GM23338 (cell line): ENCODE measurements at regions not wholly inside any gene's neighbourhood (a gene's known extent, or its start where the extent isn't known, plus 50 kb on each side); places are given as distances from the start of the nearest gene placed in this dataset.

Experiments used
- ATAC-seq: fragments of 200-7000 bp; cut with Tn5 transposase; 3 replicates; pipeline ENCODE4 v1.9.1; 2020
- DNase-seq: peaks from one replicate; pipeline ENCODE4 v3.0.0-alpha.2; 2015; ENCODE audit warnings: low spot score
- H2AFZ ChIP-seq: fragments of 200-600 bp; sonication (generic); 2 replicates; pipeline ENCODE4 v1.8.0; 2016; ENCODE audit warnings: antibody characterized with exemption, mild to moderate bottlenecking, moderate library complexity
- H3F3A ChIP-seq: fragments of 200-600 bp; sonication (generic); replicated peaks from 2 replicates; pipeline ENCODE4 v1.8.0; 2017; ENCODE audit warnings: antibody characterized with exemption, mixed run types, low read depth
- H3K27ac ChIP-seq: fragments of 200-600 bp; sonication (generic); 2 replicates; pipeline ENCODE4 v1.6.1; 2016; ENCODE audit warnings: low read depth
- H3K27me3 ChIP-seq: fragments of 200-600 bp; sonication (generic); 2 replicates; pipeline ENCODE4 v1.8.0; 2016; ENCODE audit warnings: mild to moderate bottlenecking, mixed run types, moderate library complexity; ENCODE audit not compliant: insufficient read depth
- H3K36me3 ChIP-seq: fragments of 200-600 bp; sonication (generic); 2 replicates; pipeline ENCODE4 v1.8.0; 2016; ENCODE audit warnings: mild to moderate bottlenecking; ENCODE audit not compliant: insufficient read depth
- H3K4me1 ChIP-seq: fragments of 200-600 bp; sonication (generic); 2 replicates; pipeline ENCODE4 v1.8.0; 2016; ENCODE audit warnings: mild to moderate bottlenecking, moderate library complexity; ENCODE audit not compliant: insufficient read depth
- H3K4me2 ChIP-seq: fragments of 200-600 bp; sonication (generic); 2 replicates; pipeline ENCODE4 v1.7.1; 2017; ENCODE audit warnings: mixed run types
- H3K4me3 ChIP-seq: fragments of 200-600 bp; sonication (generic); 2 replicates; pipeline ENCODE4 v1.6.1; 2016; ENCODE audit warnings: mixed run types
- H3K79me2 ChIP-seq: fragments of 200-600 bp; sonication (generic); replicated peaks from 2 replicates; pipeline ENCODE4 v1.8.0; 2017; ENCODE audit warnings: mild to moderate bottlenecking; ENCODE audit not compliant: insufficient read depth
- H3K9me2 ChIP-seq: fragments of 200-600 bp; sonication (generic); 2 replicates; pipeline ENCODE4 v1.8.0; 2017; ENCODE audit not compliant: insufficient read depth
- H4K20me1 ChIP-seq: fragments of 200-600 bp; sonication (generic); replicated peaks from 2 replicates; pipeline ENCODE4 v1.8.0; 2017; ENCODE audit warnings: mild to moderate bottlenecking; ENCODE audit not compliant: insufficient read depth
- H3K27ac Mint-ChIP-seq: 2 replicates; pipeline ENCODE4 v1.8.0; 2020; ENCODE audit warnings: inconsistent platforms, mild to moderate bottlenecking, moderate library complexity, mixed read lengths
- H3K27me3 Mint-ChIP-seq: 3 replicates; pipeline ENCODE4 v1.8.0; 2022; ENCODE audit warnings: low read depth, mild to moderate bottlenecking, moderate library complexity, mixed read lengths, inconsistent platforms; ENCODE audit not compliant: insufficient read depth, poor library complexity
- H3K36me3 Mint-ChIP-seq: 3 replicates; pipeline ENCODE4 v1.8.0; 2021; ENCODE audit warnings: low read depth, mild to moderate bottlenecking, inconsistent platforms, moderate library complexity, mixed read lengths
- H3K4me1 Mint-ChIP-seq: 3 replicates; pipeline ENCODE4 v1.8.0; 2020; ENCODE audit warnings: mild to moderate bottlenecking, inconsistent platforms, mixed read lengths
- H3K4me3 Mint-ChIP-seq: 3 replicates; pipeline ENCODE4 v1.8.0; 2021; ENCODE audit warnings: moderate library complexity, mild to moderate bottlenecking, inconsistent platforms, mixed read lengths
- H3K9me3 Mint-ChIP-seq: 3 replicates; pipeline ENCODE4 v1.8.0; 2020; ENCODE audit warnings: moderate library complexity, mild to moderate bottlenecking, inconsistent platforms, mixed read lengths
- CREB1 ChIP-seq: fragments of 250-450 bp; sonication (Bioruptor Pico); IDR thresholded peaks from 2 replicates; pipeline ENCODE4 v1.5.0; 2020; ENCODE audit warnings: low read depth, mild to moderate bottlenecking, moderate library complexity
- ETS1 ChIP-seq: IDR thresholded peaks from 2 replicates; pipeline ENCODE4 v1.6.1; 2016; ENCODE audit warnings: antibody characterized with exemption
- EZH2 ChIP-seq: fragments of 200-600 bp; sonication (generic); IDR thresholded peaks from one replicate; pipeline ENCODE4 v1.8.0; 2017; ENCODE audit warnings: antibody characterized with exemption, mild to moderate bottlenecking, low read depth; ENCODE audit not compliant: unreplicated experiment
- EZH2phosphoT487 ChIP-seq: fragments of 200-600 bp; sonication (generic); IDR thresholded peaks from one replicate; pipeline ENCODE4 v1.8.1; 2018; ENCODE audit warnings: antibody characterized with exemption; ENCODE audit not compliant: unreplicated experiment
- JUNB ChIP-seq: IDR thresholded peaks from one replicate; pipeline ENCODE4 v1.6.1; 2016; ENCODE audit warnings: antibody characterized with exemption; ENCODE audit not compliant: unreplicated experiment
- POLR2AphosphoS5 ChIP-seq: IDR thresholded peaks from 2 replicates; pipeline ENCODE4 v1.6.1; 2016; ENCODE audit warnings: antibody characterized with exemption, low read depth
- REST ChIP-seq: IDR thresholded peaks from one replicate; pipeline ENCODE4 v1.6.1; 2018; ENCODE audit warnings: antibody characterized with exemption; ENCODE audit not compliant: unreplicated experiment
- STAT1 ChIP-seq: IDR thresholded peaks from one replicate; pipeline ENCODE4 v1.6.1; 2016; ENCODE audit warnings: antibody characterized with exemption; ENCODE audit not compliant: unreplicated experiment
- ZNF114 ChIP-seq: fragments of 250-450 bp; sonication (Bioruptor Pico); IDR thresholded peaks from 2 replicates; pipeline ENCODE4 v1.5.0; 2020; ENCODE audit warnings: mild to moderate bottlenecking, moderate library complexity
- ZNF462 ChIP-seq: fragments of 250-450 bp; sonication (Bioruptor Pico); IDR thresholded peaks from 2 replicates; pipeline ENCODE4 v1.5.0; 2020; ENCODE audit warnings: mild to moderate bottlenecking, moderate library complexity

GRCh38 chr5:44614845-44615244 lies 193.9 kb upstream of the MRPS30 start (continued):
- no peak for TF ChIP-seq EZH2phosphoT487

GRCh38 chr5:44613936-44614335 lies 194.8 kb upstream of the MRPS30 start:
- H3K9me3 Mint-ChIP-seq: no peaks in the 10 kb centered on the region
- Histone ChIP-seq H3K4me2 (no peak overlapping the region), H3K27ac (no peak overlapping the region), H3K9me2 (no peaks in the 10 kb centered on the region), H4K20me1 (no peaks in the 10 kb centered on the region), H3K4me1 (no peaks in the 10 kb centered on the region), H3K36me3 (no peaks in the 10 kb centered on the region), H3K4me3 (no peak overlapping the region), H3K79me2 (no peaks in the 10 kb centered on the region), H3K27me3 (no peaks in the 10 kb centered on the region), H2AFZ (no peak overlapping the region), H3F3A (no peaks in the 10 kb centered on the region)
- ATAC-seq (no peak), DNase-seq (no peak)
- no peaks in the 10 kb centered on the region for H3K36me3 Mint-ChIP-seq
- H3K27ac Mint-ChIP-seq: no peak overlapping the region
- no peak for TF ChIP-seq ZNF462 (CRISPR knock-in tag)
- H3K4me1 Mint-ChIP-seq: no peaks in the 10 kb centered on the region
- no peaks in the 10 kb centered on the region for H3K27me3 Mint-ChIP-seq
- no peak overlapping the region for H3K4me3 Mint-ChIP-seq

GRCh38 chr5:44605926-44606325 lies 202.8 kb upstream of the MRPS30 start:
- H3K27ac ChIP-seq: no peak overlapping the region
- H3K4me1 ChIP-seq: no peaks in the 10 kb centered on the region
- H4K20me1 ChIP-seq: no peaks in the 10 kb centered on the region
- H3K4me2 ChIP-seq: no peak overlapping the region
- no peaks in the 10 kb centered on the region for H3K36me3 ChIP-seq
- H2AFZ ChIP-seq: no peak overlapping the region
- Mint-ChIP-seq H3K36me3 (no peaks in the 10 kb centered on the region; the same call in 2 of the 3 replicates), H3K27ac (no peak overlapping the region), H3K9me3 (no peaks in the 10 kb centered on the region), H3K27me3 (peaks cover 5% of the 10 kb centered on the region), H3K4me3 (no peak overlapping the region), H3K4me1 (peaks cover 2% of the 10 kb centered on the region; the same call in 1 of the 3 replicates)
- peaks cover 4% of the 10 kb centered on the region for H3K9me2 ChIP-seq
- ATAC-seq: no peak
- DNase-seq: no peak
- H3K4me3 ChIP-seq: no peak overlapping the region
- no peaks in the 10 kb centered on the region for H3K27me3 ChIP-seq
- H3F3A ChIP-seq: no peaks in the 10 kb centered on the region
- H3K79me2 ChIP-seq: no peaks in the 10 kb centered on the region
- TF ChIP-seq EZH2: no peak
- TF ChIP-seq REST: no peak
- TF ChIP-seq EZH2phosphoT487: no peak
- TF ChIP-seq JUNB: no peak
- TF ChIP-seq CREB1: no peak
- no peak for TF ChIP-seq POLR2AphosphoS5
- TF ChIP-seq ZNF114 (CRISPR knock-in tag): no peak
- TF ChIP-seq ETS1: no peak
- no peak for TF ChIP-seq STAT1
